ENCODE measurements at regions not wholly inside any gene's neighbourhood (a gene's known extent, or its start where the extent isn't known, plus 50 kb on each side); places are given as distances from the start of the nearest gene placed in this dataset.

DNA sequence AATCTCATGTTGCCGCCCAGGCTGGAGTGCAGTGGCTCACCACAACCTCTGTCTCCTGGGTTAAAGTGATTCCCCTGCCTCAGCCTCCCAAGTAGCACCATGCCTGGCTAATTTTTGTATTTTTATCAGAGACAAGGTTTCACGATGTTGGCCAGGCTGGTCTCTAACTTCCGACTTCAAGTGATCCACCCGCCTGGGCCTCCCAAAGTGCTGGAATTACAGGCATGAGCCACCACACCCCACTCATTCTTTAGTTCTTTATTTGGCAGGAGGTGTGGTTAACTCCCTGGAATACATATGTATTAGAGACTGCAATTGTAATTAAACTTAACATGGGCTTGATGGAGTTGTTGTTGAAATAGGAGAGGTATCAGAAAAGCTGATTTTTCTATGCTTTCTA, 1396.9 kb upstream of the IGFBP7 start:
- TF ChIP-seq, protein P1, sequence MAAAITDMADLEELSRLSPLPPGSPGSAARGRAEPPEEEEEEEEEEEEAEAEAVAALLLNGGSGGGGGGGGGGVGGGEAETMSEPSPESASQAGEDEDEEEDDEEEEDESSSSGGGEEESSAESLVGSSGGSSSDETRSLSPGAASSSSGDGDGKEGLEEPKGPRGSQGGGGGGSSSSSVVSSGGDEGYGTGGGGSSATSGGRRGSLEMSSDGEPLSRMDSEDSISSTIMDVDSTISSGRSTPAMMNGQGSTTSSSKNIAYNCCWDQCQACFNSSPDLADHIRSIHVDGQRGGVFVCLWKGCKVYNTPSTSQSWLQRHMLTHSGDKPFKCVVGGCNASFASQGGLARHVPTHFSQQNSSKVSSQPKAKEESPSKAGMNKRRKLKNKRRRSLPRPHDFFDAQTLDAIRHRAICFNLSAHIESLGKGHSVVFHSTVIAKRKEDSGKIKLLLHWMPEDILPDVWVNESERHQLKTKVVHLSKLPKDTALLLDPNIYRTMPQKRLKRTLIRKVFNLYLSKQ (tag by site-specific recombination; IDR thresholded peaks at IDR 0.05; ENCODE audit: borderline replicate concordance): no peak
- TF ChIP-seq ZFHX2 (tag by site-specific recombination; conservative IDR thresholded peaks at IDR 0.05) (no peak), ZNF830 (tag by site-specific recombination; IDR thresholded peaks at IDR 0.05; ENCODE audit: low read depth) (no peak), ZNF510 (tag by site-specific recombination; IDR thresholded peaks at IDR 0.05; ENCODE audit: insufficient replicate concordance) (no peak), ZNF211 (tag by site-specific recombination; IDR thresholded peaks at IDR 0.05; ENCODE audit: low read depth) (no peak), ZNF169 (tag by site-specific recombination; IDR thresholded peaks at IDR 0.05) (no peak), ZNF416 (tag by site-specific recombination; IDR thresholded peaks at IDR 0.05) (no peak), ZFP41 (tag by site-specific recombination; IDR thresholded peaks at IDR 0.05; ENCODE audit: borderline replicate concordance) (no peak), ZNF175 (tag by site-specific recombination; IDR thresholded peaks at IDR 0.05) (no peak), ZNF302 (tag by site-specific recombination; IDR thresholded peaks at IDR 0.05; ENCODE audit: low read depth) (no peak), ZNF394 (tag by site-specific recombination; IDR thresholded peaks at IDR 0.05; ENCODE audit: borderline replicate concordance) (no peak), BCL11A (tag by site-specific recombination; IDR thresholded peaks at IDR 0.05; ENCODE audit: low read depth) (no peak), SCRT1 (tag by site-specific recombination; IDR thresholded peaks at IDR 0.05; ENCODE audit: borderline replicate concordance) (no peak)
- TF ChIP-seq, protein P2, sequence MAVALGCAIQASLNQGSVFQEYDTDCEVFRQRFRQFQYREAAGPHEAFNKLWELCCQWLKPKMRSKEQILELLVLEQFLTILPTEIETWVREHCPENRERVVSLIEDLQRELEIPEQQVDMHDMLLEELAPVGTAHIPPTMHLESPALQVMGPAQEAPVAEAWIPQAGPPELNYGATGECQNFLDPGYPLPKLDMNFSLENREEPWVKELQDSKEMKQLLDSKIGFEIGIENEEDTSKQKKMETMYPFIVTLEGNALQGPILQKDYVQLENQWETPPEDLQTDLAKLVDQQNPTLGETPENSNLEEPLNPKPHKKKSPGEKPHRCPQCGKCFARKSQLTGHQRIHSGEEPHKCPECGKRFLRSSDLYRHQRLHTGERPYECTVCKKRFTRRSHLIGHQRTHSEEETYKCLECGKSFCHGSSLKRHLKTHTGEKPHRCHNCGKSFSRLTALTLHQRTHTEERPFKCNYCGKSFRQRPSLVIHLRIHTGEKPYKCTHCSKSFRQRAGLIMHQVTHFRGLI (tag by site-specific recombination; IDR thresholded peaks at IDR 0.05): no peak
- TF ChIP-seq, protein P3, sequence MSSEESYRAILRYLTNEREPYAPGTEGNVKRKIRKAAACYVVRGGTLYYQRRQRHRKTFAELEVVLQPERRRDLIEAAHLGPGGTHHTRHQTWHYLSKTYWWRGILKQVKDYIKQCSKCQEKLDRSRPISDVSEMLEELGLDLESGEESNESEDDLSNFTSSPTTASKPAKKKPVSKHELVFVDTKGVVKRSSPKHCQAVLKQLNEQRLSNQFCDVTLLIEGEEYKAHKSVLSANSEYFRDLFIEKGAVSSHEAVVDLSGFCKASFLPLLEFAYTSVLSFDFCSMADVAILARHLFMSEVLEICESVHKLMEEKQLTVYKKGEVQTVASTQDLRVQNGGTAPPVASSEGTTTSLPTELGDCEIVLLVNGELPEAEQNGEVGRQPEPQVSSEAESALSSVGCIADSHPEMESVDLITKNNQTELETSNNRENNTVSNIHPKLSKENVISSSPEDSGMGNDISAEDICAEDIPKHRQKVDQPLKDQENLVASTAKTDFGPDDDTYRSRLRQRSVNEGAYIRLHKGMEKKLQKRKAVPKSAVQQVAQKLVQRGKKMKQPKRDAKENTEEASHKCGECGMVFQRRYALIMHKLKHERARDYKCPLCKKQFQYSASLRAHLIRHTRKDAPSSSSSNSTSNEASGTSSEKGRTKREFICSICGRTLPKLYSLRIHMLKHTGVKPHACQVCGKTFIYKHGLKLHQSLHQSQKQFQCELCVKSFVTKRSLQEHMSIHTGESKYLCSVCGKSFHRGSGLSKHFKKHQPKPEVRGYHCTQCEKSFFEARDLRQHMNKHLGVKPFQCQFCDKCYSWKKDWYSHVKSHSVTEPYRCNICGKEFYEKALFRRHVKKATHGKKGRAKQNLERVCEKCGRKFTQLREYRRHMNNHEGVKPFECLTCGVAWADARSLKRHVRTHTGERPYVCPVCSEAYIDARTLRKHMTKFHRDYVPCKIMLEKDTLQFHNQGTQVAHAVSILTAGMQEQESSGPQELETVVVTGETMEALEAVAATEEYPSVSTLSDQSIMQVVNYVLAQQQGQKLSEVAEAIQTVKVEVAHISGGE (tag by site-specific recombination; conservative IDR thresholded peaks at IDR 0.05; ENCODE audit: low read depth): no peak
- TF ChIP-seq, protein P4, sequence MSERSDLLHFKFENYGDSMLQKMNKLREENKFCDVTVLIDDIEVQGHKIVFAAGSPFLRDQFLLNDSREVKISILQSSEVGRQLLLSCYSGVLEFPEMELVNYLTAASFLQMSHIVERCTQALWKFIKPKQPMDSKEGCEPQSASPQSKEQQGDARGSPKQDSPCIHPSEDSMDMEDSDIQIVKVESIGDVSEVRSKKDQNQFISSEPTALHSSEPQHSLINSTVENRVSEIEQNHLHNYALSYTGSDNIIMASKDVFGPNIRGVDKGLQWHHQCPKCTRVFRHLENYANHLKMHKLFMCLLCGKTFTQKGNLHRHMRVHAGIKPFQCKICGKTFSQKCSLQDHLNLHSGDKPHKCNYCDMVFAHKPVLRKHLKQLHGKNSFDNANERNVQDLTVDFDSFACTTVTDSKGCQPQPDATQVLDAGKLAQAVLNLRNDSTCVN (tag by site-specific recombination; optimal IDR thresholded peaks at IDR 0.05): no peak
- TF ChIP-seq, protein P5, sequence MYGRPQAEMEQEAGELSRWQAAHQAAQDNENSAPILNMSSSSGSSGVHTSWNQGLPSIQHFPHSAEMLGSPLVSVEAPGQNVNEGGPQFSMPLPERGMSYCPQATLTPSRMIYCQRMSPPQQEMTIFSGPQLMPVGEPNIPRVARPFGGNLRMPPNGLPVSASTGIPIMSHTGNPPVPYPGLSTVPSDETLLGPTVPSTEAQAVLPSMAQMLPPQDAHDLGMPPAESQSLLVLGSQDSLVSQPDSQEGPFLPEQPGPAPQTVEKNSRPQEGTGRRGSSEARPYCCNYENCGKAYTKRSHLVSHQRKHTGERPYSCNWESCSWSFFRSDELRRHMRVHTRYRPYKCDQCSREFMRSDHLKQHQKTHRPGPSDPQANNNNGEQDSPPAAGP (tag by site-specific recombination; IDR thresholded peaks at IDR 0.05): no peak
- TF ChIP-seq, protein P6, sequence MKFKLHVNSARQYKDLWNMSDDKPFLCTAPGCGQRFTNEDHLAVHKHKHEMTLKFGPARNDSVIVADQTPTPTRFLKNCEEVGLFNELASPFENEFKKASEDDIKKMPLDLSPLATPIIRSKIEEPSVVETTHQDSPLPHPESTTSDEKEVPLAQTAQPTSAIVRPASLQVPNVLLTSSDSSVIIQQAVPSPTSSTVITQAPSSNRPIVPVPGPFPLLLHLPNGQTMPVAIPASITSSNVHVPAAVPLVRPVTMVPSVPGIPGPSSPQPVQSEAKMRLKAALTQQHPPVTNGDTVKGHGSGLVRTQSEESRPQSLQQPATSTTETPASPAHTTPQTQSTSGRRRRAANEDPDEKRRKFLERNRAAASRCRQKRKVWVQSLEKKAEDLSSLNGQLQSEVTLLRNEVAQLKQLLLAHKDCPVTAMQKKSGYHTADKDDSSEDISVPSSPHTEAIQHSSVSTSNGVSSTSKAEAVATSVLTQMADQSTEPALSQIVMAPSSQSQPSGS (tag by site-specific recombination; IDR thresholded peaks at IDR 0.05; ENCODE audit: low read depth): no peak
- Histone ChIP-seq H3K36me3 (ENCODE audit: control insufficient read depth in 2 of 2, insufficient read depth in 1 of 2, low read length in 2 of 2) (no peaks in the 10 kb centered on the region), H3K4me1 (ENCODE audit: control insufficient read depth, insufficient read depth, low read length) (no peaks in the 10 kb centered on the region), H3K27ac (ENCODE audit: extremely low read depth, low read depth, low read length) (no peak overlapping the region), H3K9me3 (ENCODE audit: control insufficient read depth, insufficient read depth, low read depth, low read length) (no peaks in the 10 kb centered on the region), H3K4me3 (ENCODE audit: low read depth, low read length) (no peak overlapping the region)
- POLR2A ChIA-PET: no interaction called here
- CTCF ChIA-PET: no interaction called here
